ENCODE measurements at regions not wholly inside any gene's neighbourhood (a gene's known extent, or its start where the extent isn't known, plus 50 kb on each side); places are given as distances from the start of the nearest gene placed in this dataset.

DNA sequence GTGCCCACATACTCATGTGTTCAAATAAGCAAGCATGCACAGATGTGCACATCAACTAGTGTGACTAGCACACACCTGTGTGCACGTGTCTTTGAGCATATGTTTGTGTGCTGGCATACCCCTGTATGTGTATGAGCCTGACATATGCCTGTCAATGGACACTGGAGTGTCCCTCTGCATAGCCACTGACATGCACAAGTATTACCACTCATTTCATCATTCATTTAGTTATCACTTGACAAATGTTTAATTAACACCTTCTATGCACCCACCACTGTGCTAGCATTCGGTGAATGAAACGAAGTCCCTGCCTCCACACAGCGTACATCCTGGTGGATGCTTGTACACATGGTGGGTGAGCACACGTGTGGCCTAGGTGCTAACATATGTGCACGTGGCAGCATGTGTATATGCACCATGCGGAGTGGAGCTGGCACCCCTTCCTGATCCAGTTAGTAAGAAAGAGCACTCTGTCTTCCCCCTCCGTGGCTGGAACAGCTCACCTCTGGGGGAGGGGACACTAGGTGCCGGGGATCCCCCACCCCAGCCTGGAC is 112.0 kb downstream of the CHST1 start:
- H3K9me1 ChIP-seq (replicated peaks; ENCODE audit: control insufficient read depth, extremely low read depth, insufficient read depth, low read length): no peaks in the 10 kb centered on the region
- intact Hi-C loops (cut with micrococcal nuclease) (no loop called here), dilution Hi-C loops (cut with MboI; ENCODE audit: extremely low pct_ligation_motif_present, low sequenced_read_pairs) (no loop called here)
- H3K4me2 ChIP-seq (ENCODE audit: insufficient read depth, low read length): no peak overlapping the region
- ChIA-PET CTCF (no interaction called here), POLR2A (no interaction called here)
- no peaks in the 10 kb centered on the region for H3K9me3 ChIP-seq (replicated peaks; ENCODE audit: control insufficient read depth, insufficient read depth, low read length)
- H3K27ac ChIP-seq (ENCODE audit: insufficient read depth, low read depth, low read length): no peak overlapping the region
- FAIRE-seq (no peak), DNase-seq (ENCODE audit: low read depth, low spot score) (no peak)
- H3K79me2 ChIP-seq (ENCODE audit: control insufficient read depth, insufficient read depth, low read length): no peaks in the 10 kb centered on the region
- no peaks in the 10 kb centered on the region for H4K20me1 ChIP-seq (replicated peaks; ENCODE audit: control insufficient read depth, extremely low read depth, insufficient read depth, low read length)
- no peaks in the 10 kb centered on the region for H3K27me3 ChIP-seq (ENCODE audit: control insufficient read depth in 2 of 2, insufficient read depth in 2 of 2, low read length in 2 of 2)
- H3K4me3 ChIP-seq (replicated peaks in 1 of 3; ENCODE audit: insufficient read depth in 1 of 3, low read depth in 1 of 3, low read length in 3 of 3): no peak overlapping the region
- H3K4me1 ChIP-seq (ENCODE audit: control insufficient read depth, extremely low read depth, insufficient read depth, low read length): no peaks in the 10 kb centered on the region
- no peak overlapping the region for H2AFZ ChIP-seq (ENCODE audit: low read depth, low read length)
- H3K36me3 ChIP-seq (ENCODE audit: control insufficient read depth in 2 of 2, extremely low read depth in 1 of 2, insufficient read depth in 2 of 2, low read length in 2 of 2): no peaks in the 10 kb centered on the region
- H3K9ac ChIP-seq (replicated peaks; ENCODE audit: extremely low read depth, insufficient read depth, low read length): no peak overlapping the region
- BruUV-seq (replicated peaks): no TSS peak
- no peak for TF ChIP-seq POLR2AphosphoS5 (IDR thresholded peaks at IDR 0.05; ENCODE audit: insufficient read depth, low read depth, low read length)
- TF ChIP-seq JUN (IDR thresholded peaks at IDR 0.05; ENCODE audit: borderline replicate concordance, insufficient read depth, insufficient read length, low read depth): no peak
- no peak for TF ChIP-seq FOS (IDR thresholded peaks at IDR 0.05; ENCODE audit: borderline replicate concordance, insufficient read depth, low read length)
- TF ChIP-seq, protein P1, sequence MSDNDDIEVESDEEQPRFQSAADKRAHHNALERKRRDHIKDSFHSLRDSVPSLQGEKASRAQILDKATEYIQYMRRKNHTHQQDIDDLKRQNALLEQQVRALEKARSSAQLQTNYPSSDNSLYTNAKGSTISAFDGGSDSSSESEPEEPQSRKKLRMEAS (IDR thresholded peaks at IDR 0.05; ENCODE audit: insufficient read depth, insufficient read length): no peak
- TF ChIP-seq, protein P2, sequence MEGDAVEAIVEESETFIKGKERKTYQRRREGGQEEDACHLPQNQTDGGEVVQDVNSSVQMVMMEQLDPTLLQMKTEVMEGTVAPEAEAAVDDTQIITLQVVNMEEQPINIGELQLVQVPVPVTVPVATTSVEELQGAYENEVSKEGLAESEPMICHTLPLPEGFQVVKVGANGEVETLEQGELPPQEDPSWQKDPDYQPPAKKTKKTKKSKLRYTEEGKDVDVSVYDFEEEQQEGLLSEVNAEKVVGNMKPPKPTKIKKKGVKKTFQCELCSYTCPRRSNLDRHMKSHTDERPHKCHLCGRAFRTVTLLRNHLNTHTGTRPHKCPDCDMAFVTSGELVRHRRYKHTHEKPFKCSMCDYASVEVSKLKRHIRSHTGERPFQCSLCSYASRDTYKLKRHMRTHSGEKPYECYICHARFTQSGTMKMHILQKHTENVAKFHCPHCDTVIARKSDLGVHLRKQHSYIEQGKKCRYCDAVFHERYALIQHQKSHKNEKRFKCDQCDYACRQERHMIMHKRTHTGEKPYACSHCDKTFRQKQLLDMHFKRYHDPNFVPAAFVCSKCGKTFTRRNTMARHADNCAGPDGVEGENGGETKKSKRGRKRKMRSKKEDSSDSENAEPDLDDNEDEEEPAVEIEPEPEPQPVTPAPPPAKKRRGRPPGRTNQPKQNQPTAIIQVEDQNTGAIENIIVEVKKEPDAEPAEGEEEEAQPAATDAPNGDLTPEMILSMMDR (IDR thresholded peaks at IDR 0.05; ENCODE audit: extremely low read depth in 1 of 2, insufficient read depth in 1 of 2, low read depth in 1 of 2, low read length in 2 of 2): no peak
- no peak for TF ChIP-seq EZH2 (IDR thresholded peaks at IDR 0.05; ENCODE audit: borderline replicate concordance, low read depth, low read length, severe bottlenecking)
- TF ChIP-seq GATA2 (IDR thresholded peaks at IDR 0.05; ENCODE audit: insufficient read depth, insufficient read length, low read depth, low read length): no peak
- no peak for TF ChIP-seq MYC (IDR thresholded peaks at IDR 0.05; ENCODE audit: low read depth, low read length)
- no peak for TF ChIP-seq POLR2A (IDR thresholded peaks at IDR 0.05; ENCODE audit: low read depth, low read length)

Data from endothelial cell of umbilical vein (primary cell).